ENCODE measurements at regions not wholly inside any gene's neighbourhood (a gene's known extent, or its start where the extent isn't known, plus 50 kb on each side); places are given as distances from the start of the nearest gene placed in this dataset.

GRCh38 chr10:120161111-120161510 lies 268.6 kb downstream of the SEC23IP start:
- Histone ChIP-seq H3K27ac (no peak overlapping the region), H3K27me3 (replicated peaks in 1 of 7) (no peaks in the 10 kb centered on the region), H3K36me3 (no peaks in the 10 kb centered on the region), H3K9me3 (peaks cover 0 to 6% (median 0%) of the 10 kb centered on the region in 8 donors), H3K4me1 (no peaks in the 10 kb centered on the region), H3K4me3 (no peak overlapping the region)
- intact Hi-C loops (cut with DNase I; ENCODE audit: low total_unique reads): no loop called here
- no peak for DNase-seq
- TF ChIP-seq CTCF (IDR thresholded peaks at IDR 0.05 in 8 of 11, conservative IDR thresholded peaks at IDR 0.05 in 3 of 11) (no peak), POLR2AphosphoS5 (IDR thresholded peaks at IDR 0.05) (no peak), POLR2A (IDR thresholded peaks at IDR 0.05) (no peak)
- WGBS, 5 donors: 13 to 82% (median 47%) methylated on average over 1 of the region's 1 CpG

- H3K4me1 ChIP-seq: no peaks in the 10 kb centered on the region
- TF ChIP-seq POLR2AphosphoS5 (IDR thresholded peaks at IDR 0.05): no peak
- no peak for TF ChIP-seq CTCF (IDR thresholded peaks at IDR 0.05 in 8 of 11, conservative IDR thresholded peaks at IDR 0.05 in 3 of 11)
- TF ChIP-seq POLR2A (IDR thresholded peaks at IDR 0.05): no peak
- H3K27ac ChIP-seq: no peak overlapping the region
- H3K9me3 ChIP-seq: peaks cover 0 to 6% (median 0%) of the 10 kb centered on the region in 8 donors
- H3K36me3 ChIP-seq: no peaks in the 10 kb centered on the region
- no peaks in the 10 kb centered on the region for H3K27me3 ChIP-seq (replicated peaks in 1 of 7)
- WGBS, 5 donors: 82 to 91% (median 83%) methylated on average over 4 of the region's 4 CpGs
- H3K4me3 ChIP-seq: no peak overlapping the region
- no peak for DNase-seq
- intact Hi-C loops (cut with DNase I; ENCODE audit: low total_unique reads): no loop called here
These were observed 269.9 kb downstream of the SEC23IP start for GRCh38 chr10:120162471-120162870.

GRCh38 chr10:120172356-120172755 lies 279.8 kb downstream of the SEC23IP start:
- WGBS, 5 donors: 66 to 76% (median 70%) methylated on average over 4 of the region's 4 CpGs
- peaks cover 0 to 4% (median 0%) of the 10 kb centered on the region in 7 donors for H3K27me3 ChIP-seq (replicated peaks in 1 of 7)
- H3K27ac ChIP-seq: no peak overlapping the region
- H3K36me3 ChIP-seq: no peaks in the 10 kb centered on the region
- DNase-seq: no peak
- intact Hi-C loops (cut with DNase I; ENCODE audit: low total_unique reads): no loop called here
- H3K4me1 ChIP-seq: no peaks in the 10 kb centered on the region
- H3K4me3 ChIP-seq: no peak overlapping the region
- no peak for TF ChIP-seq POLR2A (IDR thresholded peaks at IDR 0.05)
- TF ChIP-seq CTCF (IDR thresholded peaks at IDR 0.05 in 8 of 11, conservative IDR thresholded peaks at IDR 0.05 in 3 of 11): no peak
- no peak for TF ChIP-seq POLR2AphosphoS5 (IDR thresholded peaks at IDR 0.05)
- no peaks in the 10 kb centered on the region for H3K9me3 ChIP-seq

- no peak overlapping the region for H3K4me3 ChIP-seq
- WGBS, 5 donors: 71 to 83% (median 76%) methylated on average over 1 of the region's 1 CpG
- no peaks in the 10 kb centered on the region for H3K9me3 ChIP-seq
- H3K36me3 ChIP-seq: no peaks in the 10 kb centered on the region
- TF ChIP-seq POLR2A (IDR thresholded peaks at IDR 0.05): no peak
- no peak for TF ChIP-seq POLR2AphosphoS5 (IDR thresholded peaks at IDR 0.05)
- TF ChIP-seq CTCF (IDR thresholded peaks at IDR 0.05 in 8 of 11, conservative IDR thresholded peaks at IDR 0.05 in 3 of 11): no peak
- DNase-seq: no peak
- H3K27me3 ChIP-seq (replicated peaks in 1 of 7): peaks cover 0 to 4% (median 0%) of the 10 kb centered on the region in 7 donors
- intact Hi-C loops (cut with DNase I; ENCODE audit: low total_unique reads): no loop called here
- no peak overlapping the region for H3K27ac ChIP-seq
- H3K4me1 ChIP-seq: no peaks in the 10 kb centered on the region
These were observed 282.0 kb downstream of the SEC23IP start for GRCh38 chr10:120174491-120174890.
